Endothelial cell of umbilical vein (primary cell): ENCODE measurements at regions not wholly inside any gene's neighbourhood (a gene's known extent, or its start where the extent isn't known, plus 50 kb on each side); places are given as distances from the start of the nearest gene placed in this dataset.
A peak's percentile ranks its signal among the peaks of the same experiment; 100 is the strongest.

Experiments used
- BruUV-seq: library from RNA; stranded (reverse); fragments of 400-500 nt; replicated peaks from 2 replicates; lab custom pipeline; 2021; lab: Mats Ljungman, UMichigan
- CTCF ChIA-PET: fragments of 300-600, 350-600 bp; sonication (Branson Sonifier 250); formaldehyde crosslinking; loops from one replicate; lab custom pipeline; 2021; ENCODE audit warnings: antibody characterized with exemption, inconsistent platforms; lab: Charles Lee
- POLR2A ChIA-PET: fragments of 300-600, 350-600 bp; sonication (Branson Sonifier 250); formaldehyde crosslinking; loops from one replicate; lab custom pipeline; 2021; ENCODE audit warnings: antibody characterized with exemption, inconsistent platforms; lab: Charles Lee
- DNase-seq: peaks from one replicate; pipeline ENCODE4 v3.0.0-alpha.2; 2011; ENCODE audit warnings: low read depth, low spot score
- FAIRE-seq: peaks from 2 replicates; lab custom pipeline; 2011; peaks lifted over from hg19 to GRCh38; lab: Jason Lieb, UNC
- H2AFZ ChIP-seq: 2 replicates; pipeline ENCODE4 v1.6.0; 2012; ENCODE audit warnings: low read depth, low read length, control low read depth, inconsistent platforms
- H3K27ac ChIP-seq: 2 replicates; pipeline ENCODE4 v1.5.1; 2011; ENCODE audit warnings: low read depth, mild to moderate bottlenecking, control low read depth, low read length, moderate library complexity; ENCODE audit not compliant: insufficient read depth
- H3K27me3 ChIP-seq, 2 experiments: 2 replicates each; pipeline versions ENCODE4 v1.6.0 to v1.6.1; 2011; ENCODE audit warnings: low read length in 2 of 2, mixed read lengths in 1 of 2; ENCODE audit not compliant: control insufficient read depth in 2 of 2, insufficient read depth in 2 of 2
- H3K36me3 ChIP-seq, 2 experiments: 2 replicates in 1 of 2; 3 replicates in 1 of 2; pipeline ENCODE4 v1.5.1; 2011; ENCODE audit warnings: low read length in 2 of 2, mild to moderate bottlenecking in 1 of 2, moderate library complexity in 1 of 2; ENCODE audit not compliant: control insufficient read depth in 2 of 2, insufficient read depth in 2 of 2; ENCODE audit errors: extremely low read depth in 1 of 2
- H3K4me1 ChIP-seq: 3 replicates; pipeline ENCODE4 v1.5.1; 2011; ENCODE audit warnings: mild to moderate bottlenecking, low read length; ENCODE audit not compliant: control insufficient read depth, insufficient read depth; ENCODE audit errors: extremely low read depth
- H3K4me2 ChIP-seq: 2 replicates; pipeline ENCODE4 v1.6.1; 2011; ENCODE audit warnings: low read length, control low read depth, mixed read lengths; ENCODE audit not compliant: insufficient read depth
- H3K4me3 ChIP-seq, 3 experiments: fragments of 200-600 bp in 1 of 3; sonication (generic), shearing (Covaris generic) in 1 of 3; replicated peaks in 1 of 3; 2 replicates each; pipeline ENCODE4 v1.5.1; 2011 to 2016; ENCODE audit warnings: control low read depth in 3 of 3, low read length in 3 of 3, mild to moderate bottlenecking in 2 of 3, inconsistent platforms in 1 of 3, low read depth in 1 of 3, moderate library complexity in 1 of 3; ENCODE audit not compliant: insufficient read depth in 1 of 3
- H3K79me2 ChIP-seq: 2 replicates; pipeline ENCODE4 v1.6.0; 2012; ENCODE audit warnings: low read length, inconsistent platforms; ENCODE audit not compliant: control insufficient read depth, insufficient read depth
- H3K9ac ChIP-seq: replicated peaks from 2 replicates; pipeline ENCODE3; 2011; ENCODE audit warnings: low read length, control low read depth; ENCODE audit not compliant: insufficient read depth; ENCODE audit errors: extremely low read depth
- H3K9me1 ChIP-seq: replicated peaks from 3 replicates; pipeline ENCODE4 v1.6.0; 2011; ENCODE audit warnings: mild to moderate bottlenecking, low read length; ENCODE audit not compliant: control insufficient read depth, insufficient read depth; ENCODE audit errors: extremely low read depth
- H3K9me3 ChIP-seq: replicated peaks from 2 replicates; pipeline ENCODE4 v1.5.1; 2012; ENCODE audit warnings: low read length, inconsistent platforms; ENCODE audit not compliant: control insufficient read depth, insufficient read depth
- H4K20me1 ChIP-seq: replicated peaks from 2 replicates; pipeline ENCODE3; 2011; ENCODE audit warnings: mild to moderate bottlenecking, low read length; ENCODE audit not compliant: control insufficient read depth, insufficient read depth; ENCODE audit errors: extremely low read depth
- EZH2 ChIP-seq: IDR thresholded peaks from 2 replicates; pipeline ENCODE4 v1.6.1; 2012; ENCODE audit warnings: borderline replicate concordance, low read depth, mild to moderate bottlenecking, moderate library complexity, low read length, inconsistent platforms; ENCODE audit not compliant: severe bottlenecking
- FOS ChIP-seq: IDR thresholded peaks from 2 replicates; pipeline ENCODE4 v1.6.1; 2011; ENCODE audit warnings: mild to moderate bottlenecking, low read length, moderate library complexity, borderline replicate concordance; ENCODE audit not compliant: insufficient read depth
- GATA2 ChIP-seq: IDR thresholded peaks from 2 replicates; pipeline ENCODE4 v1.7.0; 2011; ENCODE audit warnings: low read depth, mild to moderate bottlenecking, moderate library complexity, mixed read lengths, low read length; ENCODE audit not compliant: insufficient read length, insufficient read depth
- JUN ChIP-seq: IDR thresholded peaks from 2 replicates; pipeline ENCODE4 v1.6.1; 2011; ENCODE audit warnings: borderline replicate concordance, low read depth; ENCODE audit not compliant: insufficient read length, insufficient read depth
- MYC ChIP-seq: IDR thresholded peaks from one replicate; pipeline ENCODE4 v1.6.1; 2011; ENCODE audit warnings: mild to moderate bottlenecking, low read depth, low read length
- POLR2A ChIP-seq: IDR thresholded peaks from 2 replicates; pipeline ENCODE4 v1.6.1; 2012; ENCODE audit warnings: low read depth, mild to moderate bottlenecking, control low read depth, low read length
- POLR2AphosphoS5 ChIP-seq: IDR thresholded peaks from 2 replicates; pipeline ENCODE4 v1.6.1; 2012; ENCODE audit warnings: low read depth, mild to moderate bottlenecking, control low read depth, low read length, moderate library complexity; ENCODE audit not compliant: insufficient read depth
- dilution Hi-C: fragments of 300-500 bp; cut with MboI; formaldehyde crosslinking; loops from one replicate; pipeline ENCODE4 v1.15.0; 2019; ENCODE audit warnings: low sequenced_read_pairs; ENCODE audit not compliant: extremely low pct_ligation_motif_present
- intact Hi-C: fragments of 100-400 bp; cut with micrococcal nuclease; formaldehyde crosslinking; loops from one replicate; pipeline ENCODE4 v1.10.0; 2022
- TF ChIP-seq, protein P1 (sequence below), 2 donors: IDR thresholded peaks; 1 replicate in 1 of 2; 2 replicates in 1 of 2; pipeline ENCODE4 v1.5.1; 2011; ENCODE audit warnings: low read length in 2 of 2, mild to moderate bottlenecking in 2 of 2, moderate library complexity in 2 of 2, control low read depth in 1 of 2, inconsistent platforms in 1 of 2, low read depth in 1 of 2; ENCODE audit not compliant: insufficient read depth in 1 of 2; ENCODE audit errors: extremely low read depth in 1 of 2
- TF ChIP-seq, protein P2 (sequence below): IDR thresholded peaks from 2 replicates; pipeline ENCODE4 v1.6.1; 2011; ENCODE audit not compliant: insufficient read depth, insufficient read length

DNA sequence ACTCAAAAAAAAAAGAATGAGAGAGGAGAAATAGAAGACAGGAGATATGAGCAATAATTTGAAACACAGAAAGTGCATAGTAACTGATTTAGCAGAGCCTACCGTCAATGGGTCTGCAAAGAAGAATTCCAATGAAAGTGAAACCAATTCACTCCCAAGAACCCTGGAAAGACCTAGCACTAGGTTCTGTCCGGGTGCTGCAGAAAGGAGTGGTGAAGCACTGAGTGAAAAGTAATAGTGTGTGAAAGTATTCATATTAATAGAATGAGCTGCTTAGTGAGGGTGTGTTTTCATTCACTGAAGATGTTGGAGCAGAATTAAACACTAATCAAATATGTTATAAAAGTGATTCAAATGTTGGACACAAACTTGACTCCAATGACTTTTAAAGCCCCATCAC lies 51.3 kb upstream of the SLC30A5 start:
- Histone ChIP-seq H3K27ac (no peak overlapping the region), H2AFZ (peak overlapping the region; percentile 74), H3K4me2 (no peak overlapping the region), H4K20me1 (no peaks in the 10 kb centered on the region), H3K9me1 (no peaks in the 10 kb centered on the region), H3K4me1 (peaks cover 6% of the 10 kb centered on the region), H3K27me3 (peaks cover 5 to 6% of the 10 kb centered on the region in 2 experiments), H3K9me3 (no peaks in the 10 kb centered on the region), H3K36me3 (no peaks in the 10 kb centered on the region), H3K4me3 (no peak overlapping the region), H3K9ac (no peak overlapping the region), H3K79me2 (no peaks in the 10 kb centered on the region)
- no peak for DNase-seq
- ChIA-PET CTCF (interaction anchor here (0.7 to 2.2 kb wide), 11 partner anchors 10 to 387 kb away, joined by 3 to 19 read pairs (median 5); partner anchors contain the start of genes AK6, RAD17, SLC30A5 and TAF9), POLR2A (no interaction called here)
- TF ChIP-seq MYC (no peak), EZH2 (no peak), POLR2AphosphoS5 (no peak), POLR2A (no peak), FOS (no peak), GATA2 (no peak), JUN (no peak)
- TF ChIP-seq, protein P1, sequence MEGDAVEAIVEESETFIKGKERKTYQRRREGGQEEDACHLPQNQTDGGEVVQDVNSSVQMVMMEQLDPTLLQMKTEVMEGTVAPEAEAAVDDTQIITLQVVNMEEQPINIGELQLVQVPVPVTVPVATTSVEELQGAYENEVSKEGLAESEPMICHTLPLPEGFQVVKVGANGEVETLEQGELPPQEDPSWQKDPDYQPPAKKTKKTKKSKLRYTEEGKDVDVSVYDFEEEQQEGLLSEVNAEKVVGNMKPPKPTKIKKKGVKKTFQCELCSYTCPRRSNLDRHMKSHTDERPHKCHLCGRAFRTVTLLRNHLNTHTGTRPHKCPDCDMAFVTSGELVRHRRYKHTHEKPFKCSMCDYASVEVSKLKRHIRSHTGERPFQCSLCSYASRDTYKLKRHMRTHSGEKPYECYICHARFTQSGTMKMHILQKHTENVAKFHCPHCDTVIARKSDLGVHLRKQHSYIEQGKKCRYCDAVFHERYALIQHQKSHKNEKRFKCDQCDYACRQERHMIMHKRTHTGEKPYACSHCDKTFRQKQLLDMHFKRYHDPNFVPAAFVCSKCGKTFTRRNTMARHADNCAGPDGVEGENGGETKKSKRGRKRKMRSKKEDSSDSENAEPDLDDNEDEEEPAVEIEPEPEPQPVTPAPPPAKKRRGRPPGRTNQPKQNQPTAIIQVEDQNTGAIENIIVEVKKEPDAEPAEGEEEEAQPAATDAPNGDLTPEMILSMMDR (IDR thresholded peaks at IDR 0.05; ENCODE audit: extremely low read depth in 1 of 2, insufficient read depth in 1 of 2, low read depth in 1 of 2, low read length in 2 of 2), result no peak
- TF ChIP-seq, protein P2, sequence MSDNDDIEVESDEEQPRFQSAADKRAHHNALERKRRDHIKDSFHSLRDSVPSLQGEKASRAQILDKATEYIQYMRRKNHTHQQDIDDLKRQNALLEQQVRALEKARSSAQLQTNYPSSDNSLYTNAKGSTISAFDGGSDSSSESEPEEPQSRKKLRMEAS, result no peak
- BruUV-seq, result no TSS peak
- intact Hi-C loops (loop anchor here (1.0 to 2.0 kb wide), 2 partner anchors 50 to 327 kb away; partner anchors contain the start of genes AK6, RAD17 and TAF9), dilution Hi-C loops (no loop called here)
- FAIRE-seq, result no peak
